ENCODE measurements at regions not wholly inside any gene's neighbourhood (a gene's known extent, or its start where the extent isn't known, plus 50 kb on each side); places are given as distances from the start of the nearest gene placed in this dataset.

DNA sequence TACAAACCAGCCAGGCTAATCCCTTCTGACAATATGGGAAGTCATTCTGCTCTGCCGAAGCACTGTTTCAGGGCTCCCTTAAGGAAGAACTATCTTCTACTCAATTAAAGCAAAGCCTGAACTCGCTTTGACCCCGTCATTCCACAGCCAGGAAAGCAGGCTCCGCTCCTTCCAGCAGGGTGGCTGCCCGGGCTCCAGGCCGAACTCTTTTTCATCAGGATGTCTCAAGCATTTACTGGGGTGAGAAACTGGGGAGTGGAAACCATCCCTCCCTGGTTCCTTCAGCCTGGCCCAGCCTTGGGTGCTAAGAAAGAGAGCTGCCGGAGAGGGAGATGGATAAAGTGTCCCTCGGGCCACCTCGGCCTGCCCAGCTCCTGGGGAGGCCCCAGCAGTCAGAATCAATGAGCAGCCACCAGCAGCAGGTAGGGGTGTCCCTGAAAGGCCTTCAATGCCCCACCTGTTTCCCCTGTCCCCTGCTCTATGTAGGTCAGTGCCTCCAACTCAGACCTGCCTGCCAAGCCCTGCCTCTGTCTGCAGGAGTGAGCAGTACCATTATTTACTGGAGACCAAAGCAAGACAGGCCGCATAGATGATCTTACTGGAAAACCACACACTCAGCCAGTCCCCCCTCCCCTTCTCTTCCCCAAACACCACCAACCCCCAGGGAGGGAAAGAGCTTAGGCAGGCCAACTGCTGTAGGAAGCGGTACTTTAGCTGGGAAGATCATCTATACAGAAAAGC is 225.6 kb upstream of the TLE3 start:
- TF ChIP-seq GATA2 (IDR thresholded peaks at IDR 0.05; ENCODE audit: low read depth, low read length) (no peak), GATA3 (IDR thresholded peaks at IDR 0.05; ENCODE audit: low read depth, low read length) (no peak)
